CD4-positive, alpha-beta T cell treated with Interleukin-1 beta for 1 hour (primary cell): ENCODE measurements at regions not wholly inside any gene's neighbourhood (a gene's known extent, or its start where the extent isn't known, plus 50 kb on each side); places are given as distances from the start of the nearest gene placed in this dataset.

ENCODE experiments used
- DNase-seq, 2 donors: peaks; one replicate each; pipeline ENCODE4 v3.0.0-alpha.2; 2020 to 2022

- DNase-seq = no peak
These were observed 277.6 kb upstream of the ADAMTS16 start for GRCh38 chr5:4862500-4862899.

- no peak for DNase-seq
These were observed 273.9 kb upstream of the ADAMTS16 start for GRCh38 chr5:4866131-4866659.

GRCh38 chr5:4866817-4867216 lies 273.3 kb upstream of the ADAMTS16 start:
- no peak for DNase-seq

- peak in 1 of 2 donors; percentile 14 for DNase-seq
These were observed 271.9 kb upstream of the ADAMTS16 start for GRCh38 chr5:4868140-4868735.

GRCh38 chr5:4873652-4874051 lies 266.5 kb upstream of the ADAMTS16 start:
- DNase-seq = no peak

GRCh38 chr5:4874097-4874496 lies 266.0 kb upstream of the ADAMTS16 start:
- no peak for DNase-seq

- no peak for DNase-seq
These were observed 264.2 kb upstream of the ADAMTS16 start for GRCh38 chr5:4875942-4876341.

GRCh38 chr5:4876804-4877203 lies 263.3 kb upstream of the ADAMTS16 start:
- DNase-seq = no peak

- no peak for DNase-seq
These were observed 262.6 kb upstream of the ADAMTS16 start for GRCh38 chr5:4877579-4877978.

- DNase-seq = no peak
These were observed 261.1 kb upstream of the ADAMTS16 start for GRCh38 chr5:4879075-4879474.

- DNase-seq = peak; percentile 2 to 7
These were observed 260.3 kb upstream of the ADAMTS16 start for GRCh38 chr5:4879693-4880303.

- no peak for DNase-seq
These were observed 259.8 kb upstream of the ADAMTS16 start for GRCh38 chr5:4880304-4880741.

- no peak for DNase-seq
These were observed 258.6 kb upstream of the ADAMTS16 start for GRCh38 chr5:4881366-4882002.

GRCh38 chr5:4882186-4882585 lies 257.9 kb upstream of the ADAMTS16 start:
- no peak for DNase-seq

GRCh38 chr5:4883360-4883759 lies 256.8 kb upstream of the ADAMTS16 start:
- DNase-seq = no peak

GRCh38 chr5:4893063-4893744 lies 246.9 kb upstream of the ADAMTS16 start:
- DNase-seq = no peak

GRCh38 chr5:4896328-4896727 lies 243.8 kb upstream of the ADAMTS16 start:
- DNase-seq = no peak

GRCh38 chr5:4901305-4901811 lies 238.8 kb upstream of the ADAMTS16 start:
- no peak for DNase-seq

GRCh38 chr5:4901924-4902323 lies 238.2 kb upstream of the ADAMTS16 start:
- no peak for DNase-seq

- no peak for DNase-seq
These were observed 234.2 kb upstream of the ADAMTS16 start for GRCh38 chr5:4905674-4906520.

GRCh38 chr5:4906786-4907185 lies 233.3 kb upstream of the ADAMTS16 start:
- DNase-seq = no peak

- DNase-seq = no peak
These were observed 232.6 kb upstream of the ADAMTS16 start for GRCh38 chr5:4907571-4907970.
